HUES48 (cell line): ENCODE measurements at regions not wholly inside any gene's neighbourhood (a gene's known extent, or its start where the extent isn't known, plus 50 kb on each side); places are given as distances from the start of the nearest gene placed in this dataset.
"Not testable (repeated sequence)": the region's sequence is repeated elsewhere in the genome, so short reads cannot be mapped to it uniquely, and the experiment has no call there.

Experiments used
- H3K27ac ChIP-seq: one replicate; pipeline ENCODE4 v1.7.0; 2013; ENCODE audit warnings: low read depth, low read length, inconsistent platforms
- H3K27me3 ChIP-seq: 2 replicates; pipeline ENCODE4 v1.6.1; 2013; ENCODE audit warnings: mild to moderate bottlenecking, low read length; ENCODE audit not compliant: control insufficient read depth, insufficient read depth
- H3K36me3 ChIP-seq: 2 replicates; pipeline ENCODE4 v1.6.1; 2013; ENCODE audit warnings: low read length; ENCODE audit not compliant: control insufficient read depth, insufficient read depth
- H3K4me1 ChIP-seq: 2 replicates; pipeline ENCODE4 v1.6.1; 2013; ENCODE audit warnings: mild to moderate bottlenecking, low read length; ENCODE audit not compliant: control insufficient read depth, insufficient read depth
- H3K4me3 ChIP-seq: 2 replicates; pipeline ENCODE4 v1.5.1; 2013; ENCODE audit warnings: mild to moderate bottlenecking, low read depth, low read length
- H3K9ac ChIP-seq: 2 replicates; pipeline ENCODE4 v1.6.1; 2013; ENCODE audit warnings: mild to moderate bottlenecking, low read depth, low read length, moderate library complexity
- H3K9me3 ChIP-seq: 2 replicates; pipeline ENCODE4 v1.6.1; 2013; ENCODE audit warnings: low read length; ENCODE audit not compliant: control insufficient read depth, insufficient read depth

- Histone ChIP-seq H3K4me1 (peaks cover 9% of the 10 kb centered on the region), H3K4me3 (no peak overlapping the region)
These were observed 1447.4 kb upstream of the GOT2 start for GRCh38 chr16:60181536-60181935.

GRCh38 chr16:60180609-60181008, 1446.5 kb upstream of the GOT2 start:
- no peak overlapping the region for H3K27ac ChIP-seq
- H3K9ac ChIP-seq: no peak overlapping the region
- H3K36me3 ChIP-seq: no peaks in the 10 kb centered on the region
- H3K9me3 ChIP-seq: no peaks in the 10 kb centered on the region; the same call in 1 of the 2 replicates
- H3K4me1 ChIP-seq: peaks cover 9% of the 10 kb centered on the region
- H3K4me3 ChIP-seq: no peak overlapping the region
- no peaks in the 10 kb centered on the region for H3K27me3 ChIP-seq

More at GRCh38 chr16:60181536-60181935, 1447.4 kb upstream of the GOT2 start:
- Histone ChIP-seq H3K9me3 (no peaks in the 10 kb centered on the region; the same call in 1 of the 2 replicates), H3K27ac (no peak overlapping the region), H3K27me3 (no peaks in the 10 kb centered on the region), H3K9ac (no peak overlapping the region), H3K36me3 (no peaks in the 10 kb centered on the region)

- H3K27me3 ChIP-seq: no peaks in the 10 kb centered on the region
- H3K36me3 ChIP-seq: no peaks in the 10 kb centered on the region
- H3K9me3 ChIP-seq: no peaks in the 10 kb centered on the region
- no peaks in the 10 kb centered on the region for H3K4me1 ChIP-seq
- H3K27ac ChIP-seq: no peak overlapping the region
- no peak overlapping the region for H3K9ac ChIP-seq
- no peak overlapping the region for H3K4me3 ChIP-seq
These were observed 1436.1 kb upstream of the GOT2 start for GRCh38 chr16:60170196-60170595.

GRCh38 chr16:60166111-60166510, 1432.0 kb upstream of the GOT2 start:
- H3K4me1 ChIP-seq: no peaks in the 10 kb centered on the region
- H3K9ac ChIP-seq: no peak overlapping the region
- H3K9me3 ChIP-seq: no peaks in the 10 kb centered on the region

GRCh38 chr16:60151987-60152386, 1417.9 kb upstream of the GOT2 start:
- Histone ChIP-seq H3K27ac (no peak overlapping the region), H3K36me3 (no peaks in the 10 kb centered on the region), H3K9ac (no peak overlapping the region), H3K4me3 (no peak overlapping the region), H3K27me3 (no peaks in the 10 kb centered on the region), H3K4me1 (no peaks in the 10 kb centered on the region), H3K9me3 (no peaks in the 10 kb centered on the region)

More at GRCh38 chr16:60166111-60166510, 1432.0 kb upstream of the GOT2 start:
- no peak overlapping the region for H3K4me3 ChIP-seq
- H3K36me3 ChIP-seq: no peaks in the 10 kb centered on the region
- no peaks in the 10 kb centered on the region for H3K27me3 ChIP-seq
- H3K27ac ChIP-seq: no peak overlapping the region

DNA sequence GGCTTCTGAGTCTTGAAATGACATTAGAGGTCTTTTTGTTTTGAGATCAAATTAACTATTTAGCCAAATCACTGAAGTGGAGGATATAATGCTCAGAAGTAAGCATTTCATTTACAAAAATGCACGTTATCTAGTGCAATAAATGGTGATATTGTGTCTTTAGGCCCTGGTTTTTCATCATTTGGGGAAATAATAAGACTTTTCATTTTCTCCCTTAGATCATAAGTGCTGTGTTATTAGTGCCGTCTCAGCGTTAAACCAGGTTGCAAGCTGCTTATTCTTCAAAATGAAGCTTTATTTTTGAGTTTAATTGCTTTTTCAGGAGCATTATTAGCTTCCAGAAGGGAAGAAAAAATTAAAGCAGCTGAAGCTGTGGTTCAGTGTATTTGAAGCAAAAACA, 1416.8 kb upstream of the GOT2 start:
- Histone ChIP-seq H3K9ac (no peak overlapping the region), H3K27me3 (no peaks in the 10 kb centered on the region), H3K36me3 (no peaks in the 10 kb centered on the region), H3K27ac (no peak overlapping the region), H3K4me3 (no peak overlapping the region), H3K9me3 (no peaks in the 10 kb centered on the region), H3K4me1 (no peaks in the 10 kb centered on the region)

DNA sequence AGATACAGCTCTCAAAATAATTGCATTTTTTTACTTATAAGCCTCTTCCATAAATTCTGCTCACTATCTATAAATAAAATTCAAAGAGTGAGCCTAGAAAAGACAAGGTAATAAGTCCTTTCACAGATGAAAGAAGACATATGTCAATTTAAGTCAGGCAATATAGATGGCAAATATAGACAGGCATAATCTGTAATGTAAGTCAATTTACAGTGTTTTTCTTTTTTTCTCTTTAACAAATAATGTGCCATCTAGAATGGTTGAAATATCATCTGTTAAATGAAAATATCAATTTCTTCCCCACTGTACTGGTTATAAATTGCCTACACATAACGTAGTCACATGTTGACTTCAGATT, 1409.2 kb upstream of the GOT2 start:
- no peaks in the 10 kb centered on the region for H3K36me3 ChIP-seq
- no peaks in the 10 kb centered on the region for H3K27me3 ChIP-seq
- no peaks in the 10 kb centered on the region for H3K9me3 ChIP-seq
- peaks cover 15% of the 10 kb centered on the region; the same call in 1 of the 2 replicates for H3K4me1 ChIP-seq
- H3K4me3 ChIP-seq: no peak overlapping the region
- no peak overlapping the region for H3K9ac ChIP-seq
- H3K27ac ChIP-seq: peak overlapping the region; percentile 45

DNA sequence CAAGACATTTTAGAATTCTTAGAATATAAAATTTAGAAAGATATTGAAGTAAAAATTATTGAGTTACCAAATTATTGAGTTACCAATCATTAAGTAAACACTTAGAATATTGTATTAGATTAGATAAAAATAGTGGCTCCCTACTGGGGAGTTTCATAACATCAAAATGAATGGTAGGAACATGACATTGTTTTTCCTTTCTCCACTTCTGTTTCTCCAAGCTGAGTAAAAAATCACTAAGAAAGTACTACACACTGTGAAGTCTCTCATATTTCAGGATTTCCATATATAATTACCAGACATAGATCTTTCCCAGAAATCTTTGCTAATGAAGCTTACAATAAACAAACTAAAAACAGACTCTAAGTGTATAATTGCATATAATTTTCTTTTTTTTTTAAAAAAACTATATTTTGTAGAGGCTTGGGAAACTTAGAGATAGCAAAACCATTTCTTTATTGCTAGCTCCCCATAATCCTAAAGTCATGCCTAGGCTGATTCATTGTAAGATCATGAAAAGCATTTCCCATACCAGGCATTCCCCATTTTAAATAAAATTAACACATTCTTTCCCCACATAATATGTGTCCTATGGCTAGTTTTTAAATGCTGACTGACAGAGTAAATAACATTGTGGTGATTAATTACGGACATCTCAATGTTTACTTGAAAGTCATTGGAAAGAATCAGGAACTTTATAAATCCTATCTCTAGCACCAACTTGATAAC, 1408.7 kb upstream of the GOT2 start:
- H3K36me3 ChIP-seq: no peaks in the 10 kb centered on the region
- H3K9ac ChIP-seq: no peak overlapping the region
- no peak overlapping the region for H3K4me3 ChIP-seq
- peaks cover 15% of the 10 kb centered on the region; the same call in 1 of the 2 replicates for H3K4me1 ChIP-seq
- peak overlapping the region; percentile 45 for H3K27ac ChIP-seq
- H3K9me3 ChIP-seq: no peaks in the 10 kb centered on the region
- no peaks in the 10 kb centered on the region for H3K27me3 ChIP-seq

- Histone ChIP-seq H3K27me3 (no peaks in the 10 kb centered on the region), H3K4me1 (peaks cover 8% of the 10 kb centered on the region; the same call in 1 of the 2 replicates), H3K9me3 (no peaks in the 10 kb centered on the region; the same call in 1 of the 2 replicates), H3K9ac (no peak overlapping the region), H3K36me3 (no peaks in the 10 kb centered on the region), H3K27ac (no peak overlapping the region), H3K4me3 (no peak overlapping the region)
These were observed 1403.8 kb upstream of the GOT2 start for GRCh38 chr16:60137891-60138290.

DNA sequence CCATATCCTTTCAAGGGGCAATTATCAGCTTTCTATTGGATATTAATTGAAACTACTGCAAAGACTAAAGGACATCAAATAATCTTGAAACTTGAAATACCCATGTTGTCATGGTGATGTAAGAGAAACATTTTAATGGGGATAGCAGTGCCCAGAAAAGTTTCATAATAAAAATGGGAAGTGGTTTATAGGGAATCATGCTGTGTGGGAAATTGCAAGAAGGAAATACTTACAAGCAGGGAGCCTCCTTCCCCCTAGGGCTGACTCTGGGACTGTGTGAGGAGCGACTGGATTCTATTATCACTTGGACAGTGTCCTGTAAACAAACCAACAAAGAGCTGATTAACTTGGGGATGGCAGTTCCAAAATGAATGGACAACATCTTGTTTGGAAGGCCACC, 1393.1 kb upstream of the GOT2 start:
- Histone ChIP-seq H3K9ac (no peak overlapping the region), H3K27me3 (no peaks in the 10 kb centered on the region), H3K27ac (no peak overlapping the region), H3K36me3 (no peaks in the 10 kb centered on the region), H3K4me3 (no peak overlapping the region), H3K9me3 (no peaks in the 10 kb centered on the region; the same call in 1 of the 2 replicates), H3K4me1 (peaks cover 9% of the 10 kb centered on the region)

DNA sequence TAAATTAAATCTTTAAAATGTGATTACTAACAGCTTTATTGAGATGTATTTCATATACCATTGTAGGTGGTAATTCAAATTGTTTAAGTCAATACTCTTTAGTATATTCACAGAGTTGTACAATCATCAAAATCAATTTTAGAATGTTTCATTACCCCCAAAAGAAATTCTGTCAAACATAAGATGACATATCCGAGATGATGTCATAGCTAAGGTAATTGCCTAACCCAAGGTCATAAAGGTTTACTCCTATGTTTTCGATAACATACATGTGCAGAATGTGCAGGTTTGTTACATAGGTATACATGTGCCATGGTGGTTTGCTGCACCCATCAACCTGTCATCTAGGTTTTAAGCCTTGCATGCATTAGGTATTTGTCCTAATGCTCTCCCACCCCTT, 1392.0 kb upstream of the GOT2 start:
- H3K4me1 ChIP-seq, H3K9me3 ChIP-seq, H3K27ac ChIP-seq, H3K4me3 ChIP-seq, H3K9ac ChIP-seq, H3K27me3 ChIP-seq, H3K36me3 ChIP-seq: not testable (repeated sequence)
